ENCODE measurements at regions not wholly inside any gene's neighbourhood (a gene's known extent, or its start where the extent isn't known, plus 50 kb on each side); places are given as distances from the start of the nearest gene placed in this dataset.

DNA sequence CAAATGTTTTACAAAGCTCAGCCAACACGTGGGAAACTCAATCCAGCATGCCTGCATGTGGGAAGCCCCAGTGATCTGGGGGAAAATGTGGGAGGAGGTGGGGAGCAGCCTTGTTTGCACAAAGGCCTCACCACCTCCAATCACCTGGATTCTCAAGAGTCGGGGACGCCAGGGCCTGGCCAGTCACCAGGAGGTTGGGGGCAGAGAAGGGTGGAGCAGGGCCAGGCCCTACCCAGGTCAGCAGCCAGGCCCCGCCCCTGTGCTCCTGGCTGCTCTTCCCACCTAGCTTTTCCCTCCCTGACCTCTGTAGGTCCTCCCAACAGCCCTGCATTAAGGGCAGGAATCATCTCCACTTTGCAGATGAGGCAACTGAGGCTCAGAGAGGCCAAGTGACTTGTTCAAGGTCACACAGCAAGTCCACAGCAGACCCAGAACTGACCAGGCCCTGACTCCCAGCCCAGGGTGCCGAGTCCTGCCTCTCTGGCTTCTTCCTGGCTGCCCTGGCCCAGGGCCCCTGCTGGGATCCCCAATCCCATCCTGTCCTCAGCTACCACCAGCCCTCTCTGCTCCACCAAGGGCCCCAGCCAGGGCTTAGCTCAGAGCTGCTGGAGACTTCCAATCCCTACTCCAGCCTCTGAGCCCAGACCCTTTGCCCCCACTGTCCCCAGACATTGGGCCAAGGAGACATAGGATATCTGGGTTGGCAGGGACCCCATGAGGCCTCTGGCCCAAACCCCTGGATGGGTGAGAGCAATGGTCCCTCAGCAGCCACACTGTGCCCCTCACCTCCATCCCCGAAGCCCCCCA is 508.6 kb downstream of the PTPRU start:
- in situ Hi-C loops (cut with HindIII; ENCODE audit: low pct_unique_long_range_greater_than_20kb, low sequenced_read_pairs), result no loop called here
- no peak for TF ChIP-seq JUND (IDR thresholded peaks at IDR 0.05; ENCODE audit: low read depth)
- DNase-seq (ENCODE audit: low read depth in 1 of 2, low spot score in 1 of 2), result no peak

DNA sequence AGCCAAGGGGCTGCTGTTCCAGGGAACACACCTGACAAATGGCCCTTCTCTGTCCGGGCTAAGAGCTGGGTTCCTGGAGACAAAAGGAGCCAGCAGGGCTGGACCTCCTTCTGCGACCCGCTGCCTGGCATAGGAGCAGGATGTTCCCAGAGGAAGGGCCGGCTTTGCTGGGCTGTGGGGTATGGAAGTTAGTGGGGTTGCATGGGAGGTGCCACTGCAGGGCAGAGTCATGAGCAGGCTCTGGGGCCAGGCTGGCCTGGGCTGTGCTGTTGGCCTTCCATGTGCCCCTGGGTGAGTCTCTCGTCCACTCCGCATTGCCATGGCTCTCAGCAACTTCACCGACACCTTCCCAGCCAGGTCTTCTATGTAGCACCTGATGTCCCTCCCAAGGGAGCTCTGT is 507.6 kb downstream of the PTPRU start:
- TF ChIP-seq JUND (IDR thresholded peaks at IDR 0.05; ENCODE audit: low read depth), result no peak
- no peak for DNase-seq (ENCODE audit: low read depth in 1 of 2, low spot score in 1 of 2)
- in situ Hi-C loops (cut with HindIII; ENCODE audit: low pct_unique_long_range_greater_than_20kb, low sequenced_read_pairs), result no loop called here

DNA sequence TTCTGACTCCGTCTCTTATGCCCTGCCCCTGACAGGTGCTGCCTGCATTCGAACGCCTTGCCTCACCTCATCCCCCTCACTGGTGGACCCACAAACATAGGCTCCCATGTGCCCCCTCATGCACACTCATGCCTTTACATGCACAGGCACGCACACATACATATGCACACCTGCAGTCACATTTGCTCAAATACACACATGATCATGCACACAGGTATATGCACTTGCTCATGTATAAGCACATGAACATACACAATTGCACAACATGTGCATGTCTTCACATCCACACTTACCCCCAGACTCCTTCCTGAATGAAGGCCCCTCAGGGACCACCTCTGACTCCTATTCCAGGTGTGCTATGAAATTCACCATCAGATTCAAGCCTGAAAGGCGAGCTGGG is 506.9 kb downstream of the PTPRU start:
- no peak for TF ChIP-seq JUND (IDR thresholded peaks at IDR 0.05; ENCODE audit: low read depth)
- in situ Hi-C loops (cut with HindIII; ENCODE audit: low pct_unique_long_range_greater_than_20kb, low sequenced_read_pairs), result no loop called here

DNA sequence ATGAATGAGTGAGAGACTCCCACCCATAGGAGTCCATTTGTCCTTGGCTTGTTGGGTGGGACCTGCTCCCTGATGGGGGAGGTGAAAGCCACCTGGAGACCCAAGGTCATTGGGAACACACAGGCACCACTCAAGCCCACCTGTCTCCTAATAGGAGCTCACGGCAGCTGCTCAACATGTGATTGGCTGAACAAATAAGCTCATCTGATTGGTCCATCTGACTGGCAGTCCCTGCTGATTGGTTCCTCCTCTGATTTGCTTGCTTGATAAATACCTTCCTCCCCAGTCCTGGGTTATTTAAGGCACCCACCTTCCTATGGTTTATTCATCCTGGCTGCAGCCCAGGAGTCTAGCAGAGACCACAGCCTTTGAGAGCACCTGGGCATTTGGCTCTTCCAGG is 502.9 kb downstream of the PTPRU start:
- no peak for TF ChIP-seq JUND (IDR thresholded peaks at IDR 0.05; ENCODE audit: low read depth)
- DNase-seq (ENCODE audit: low read depth in 1 of 2, low spot score in 1 of 2), result no peak
- in situ Hi-C loops (cut with HindIII; ENCODE audit: low pct_unique_long_range_greater_than_20kb, low sequenced_read_pairs), result no loop called here

More for the DNA sequence above, 506.9 kb downstream of the PTPRU start:
- DNase-seq (ENCODE audit: low read depth in 1 of 2, low spot score in 1 of 2), result no peak

DNA sequence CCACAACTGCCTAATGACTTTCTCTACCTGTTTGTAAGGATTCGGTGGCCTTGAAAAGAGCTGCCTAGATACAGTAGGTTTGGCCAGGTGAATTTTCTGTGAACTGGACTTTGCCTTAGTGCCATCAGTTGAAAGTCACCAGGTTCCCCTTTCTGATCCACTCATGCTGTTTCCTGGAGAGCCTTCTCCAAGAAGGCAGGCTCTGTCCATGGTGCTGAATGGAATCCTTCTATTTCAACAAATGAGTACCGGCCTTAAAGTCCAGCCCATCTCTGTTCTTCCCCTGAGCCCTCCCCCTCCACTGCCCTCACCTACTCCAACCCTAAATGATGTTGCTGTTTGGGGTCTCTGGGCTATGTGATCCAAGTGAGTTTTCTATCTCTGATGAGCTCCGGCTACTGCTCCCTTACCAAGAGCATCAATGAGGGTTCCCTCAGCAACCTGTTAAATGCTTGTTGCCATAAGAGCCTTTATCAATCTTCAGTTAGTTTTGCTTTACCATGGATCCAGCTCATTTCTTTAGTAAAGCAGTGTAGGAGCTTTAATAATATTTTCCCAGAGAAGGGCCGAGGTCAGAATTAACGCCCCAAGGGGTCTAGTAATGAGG is 500.4 kb downstream of the PTPRU start:
- DNase-seq (ENCODE audit: low read depth in 1 of 2, low spot score in 1 of 2), result peak; percentile 41 to 73
- in situ Hi-C loops (cut with HindIII; ENCODE audit: low pct_unique_long_range_greater_than_20kb, low sequenced_read_pairs), result no loop called here
- TF ChIP-seq JUND (IDR thresholded peaks at IDR 0.05; ENCODE audit: low read depth), result no peak

DNA sequence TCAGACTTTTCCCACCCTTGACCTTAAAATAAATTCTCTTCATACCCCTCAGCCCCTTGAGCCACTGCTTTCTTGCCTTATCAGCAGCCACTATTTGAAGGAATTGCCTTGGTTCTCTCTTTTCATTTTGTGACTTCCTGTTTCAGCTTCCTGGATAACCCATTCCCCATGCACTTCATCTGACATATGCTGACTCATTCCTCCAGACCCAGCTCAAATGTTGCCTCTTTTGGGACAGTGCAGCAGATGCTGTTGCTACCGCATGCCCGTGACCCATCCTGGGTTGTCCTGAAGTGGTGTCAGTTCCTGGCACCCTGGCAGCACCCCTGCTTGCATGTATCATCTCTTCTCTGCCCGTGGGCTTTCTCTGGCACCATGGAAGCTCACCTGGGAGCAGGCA is 496.1 kb downstream of the PTPRU start:
- TF ChIP-seq JUND (IDR thresholded peaks at IDR 0.05; ENCODE audit: low read depth), result no peak

DNA sequence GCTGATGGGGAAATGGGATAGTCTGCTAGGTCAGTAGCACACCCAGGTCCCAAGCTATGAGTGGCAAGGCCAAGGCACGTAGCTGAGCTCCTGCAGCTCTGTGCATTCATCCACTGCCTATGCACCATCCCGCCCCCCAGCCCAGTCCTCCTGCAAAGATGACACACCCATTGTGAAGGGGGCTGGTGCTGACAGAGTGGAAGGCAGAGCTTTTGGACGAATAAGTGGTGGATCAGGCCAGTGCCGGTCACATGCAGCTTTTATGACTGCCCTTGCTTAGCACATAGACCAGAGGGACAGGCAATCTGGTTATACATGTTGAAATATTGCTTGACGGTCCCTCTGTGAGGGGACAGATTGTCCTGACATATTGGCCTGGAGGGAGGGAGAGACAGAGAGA is 494.3 kb downstream of the PTPRU start:
- TF ChIP-seq JUND (IDR thresholded peaks at IDR 0.05; ENCODE audit: low read depth), result no peak
- in situ Hi-C loops (cut with HindIII; ENCODE audit: low pct_unique_long_range_greater_than_20kb, low sequenced_read_pairs), result no loop called here
- DNase-seq (ENCODE audit: low read depth in 1 of 2, low spot score in 1 of 2), result no peak

More for the DNA sequence above, 496.1 kb downstream of the PTPRU start:
- DNase-seq (ENCODE audit: low read depth in 1 of 2, low spot score in 1 of 2), result no peak
- in situ Hi-C loops (cut with HindIII; ENCODE audit: low pct_unique_long_range_greater_than_20kb, low sequenced_read_pairs), result no loop called here

DNA sequence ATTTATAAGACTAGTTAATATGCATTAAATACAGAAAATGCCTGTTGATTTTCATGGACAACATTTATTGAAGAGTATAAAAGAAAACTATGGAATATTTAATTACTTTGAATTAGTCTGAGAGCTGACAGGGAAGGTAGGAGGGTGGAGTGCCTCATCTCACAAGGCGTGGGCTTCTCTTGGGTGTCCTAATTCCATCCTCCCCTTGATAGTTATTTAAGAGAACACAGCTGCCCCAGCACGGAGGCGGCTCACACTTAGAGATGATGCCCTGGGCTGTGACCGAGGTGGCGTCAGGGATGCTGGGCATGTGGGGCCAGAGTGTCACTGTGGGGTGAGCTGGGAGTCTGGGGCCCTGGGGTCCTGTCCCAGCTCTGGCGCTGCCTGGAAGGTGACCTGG is 493.0 kb downstream of the PTPRU start:
- no peak for TF ChIP-seq JUND (IDR thresholded peaks at IDR 0.05; ENCODE audit: low read depth)
- in situ Hi-C loops (cut with HindIII; ENCODE audit: low pct_unique_long_range_greater_than_20kb, low sequenced_read_pairs), result no loop called here

DNA sequence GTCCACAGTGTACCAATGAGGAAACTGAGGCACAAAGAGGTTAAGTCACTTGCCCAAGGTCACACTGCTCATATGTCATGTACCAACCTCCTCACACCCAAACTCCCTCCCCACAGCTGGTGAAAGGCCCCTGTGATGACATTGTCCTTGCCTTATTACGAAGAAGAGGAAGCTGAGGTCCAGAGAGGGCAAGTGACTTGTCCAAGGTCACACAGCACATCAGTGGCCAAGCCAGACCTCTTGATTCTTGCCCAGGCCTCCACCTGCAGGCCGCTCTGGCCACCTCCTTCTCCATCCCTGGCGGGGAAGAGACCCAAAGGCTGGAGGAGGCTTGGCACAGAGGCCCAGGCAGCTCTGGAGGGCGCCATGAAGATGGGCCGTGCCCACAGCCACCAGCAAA is 492.4 kb downstream of the PTPRU start:
- in situ Hi-C loops (cut with HindIII; ENCODE audit: low pct_unique_long_range_greater_than_20kb, low sequenced_read_pairs), result no loop called here
- no peak for DNase-seq (ENCODE audit: low read depth in 1 of 2, low spot score in 1 of 2)
- TF ChIP-seq JUND (IDR thresholded peaks at IDR 0.05; ENCODE audit: low read depth), result no peak

More for the DNA sequence above, 493.0 kb downstream of the PTPRU start:
- no peak for DNase-seq (ENCODE audit: low read depth in 1 of 2, low spot score in 1 of 2)

DNA sequence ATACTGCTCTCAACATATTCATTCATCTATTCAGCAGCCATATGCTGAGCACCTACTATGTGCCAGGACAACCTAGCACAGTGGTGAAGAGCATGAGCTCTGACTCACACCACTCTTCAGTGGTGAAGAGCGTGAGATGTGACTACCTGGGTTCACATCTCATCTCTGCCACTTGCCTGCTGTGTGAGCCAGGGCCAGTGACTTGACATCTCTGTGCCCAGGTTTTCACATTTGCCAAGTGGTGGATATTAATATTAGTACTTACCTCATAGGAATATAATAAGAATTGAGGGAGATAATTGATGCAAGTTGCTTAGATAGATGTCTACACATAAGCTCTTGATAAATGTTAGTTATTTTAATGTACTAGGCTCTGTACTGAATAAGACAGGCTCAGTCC is 488.9 kb downstream of the PTPRU start:
- no peak for DNase-seq (ENCODE audit: low read depth in 1 of 2, low spot score in 1 of 2)
- TF ChIP-seq JUND (IDR thresholded peaks at IDR 0.05; ENCODE audit: low read depth), result no peak
- in situ Hi-C loops (cut with HindIII; ENCODE audit: low pct_unique_long_range_greater_than_20kb, low sequenced_read_pairs), result no loop called here

DNA sequence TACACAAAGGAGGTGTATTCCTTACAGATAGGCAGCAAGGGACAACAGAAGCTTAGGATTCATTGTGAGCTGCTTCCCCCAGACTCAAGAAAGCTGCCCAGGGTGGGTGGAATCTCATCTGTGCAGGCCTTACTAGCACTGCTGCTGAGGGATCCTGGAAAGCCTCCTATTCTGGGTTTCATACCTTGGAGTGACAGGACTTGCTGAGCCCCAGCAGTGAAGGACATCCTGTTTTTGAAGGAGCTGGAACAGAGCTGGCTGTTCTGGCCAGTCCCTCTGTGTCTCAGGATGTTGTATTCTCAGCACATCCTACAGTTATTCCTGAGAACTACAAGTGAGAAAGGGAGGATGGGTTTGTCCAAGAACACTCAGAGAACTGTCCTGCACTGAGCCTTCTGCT is 486.3 kb downstream of the PTPRU start:
- TF ChIP-seq JUND (IDR thresholded peaks at IDR 0.05; ENCODE audit: low read depth), result no peak
- in situ Hi-C loops (cut with HindIII; ENCODE audit: low pct_unique_long_range_greater_than_20kb, low sequenced_read_pairs), result no loop called here

DNA sequence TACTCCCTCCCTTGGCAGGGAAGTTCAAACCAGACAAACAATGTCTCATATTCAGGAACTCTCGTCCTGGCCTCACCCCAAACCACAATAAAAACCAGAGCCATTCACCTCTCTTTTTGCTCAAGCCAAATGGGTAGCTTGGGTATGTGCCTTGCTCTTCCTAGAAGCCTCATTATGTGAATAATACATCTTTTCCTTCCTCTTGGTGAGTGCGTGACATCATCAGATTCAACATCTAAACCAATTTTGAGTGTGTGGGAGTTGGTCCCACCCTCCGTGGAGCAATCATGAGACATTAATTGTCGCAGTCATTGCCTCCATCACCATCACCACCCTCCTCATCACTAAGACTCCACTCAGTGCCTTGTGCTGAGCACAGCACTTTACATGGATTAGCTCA is 482.9 kb downstream of the PTPRU start:
- TF ChIP-seq JUND (IDR thresholded peaks at IDR 0.05; ENCODE audit: low read depth), result no peak
- in situ Hi-C loops (cut with HindIII; ENCODE audit: low pct_unique_long_range_greater_than_20kb, low sequenced_read_pairs), result no loop called here
- no peak for DNase-seq (ENCODE audit: low read depth in 1 of 2, low spot score in 1 of 2)

More for the DNA sequence above, 486.3 kb downstream of the PTPRU start:
- no peak for DNase-seq (ENCODE audit: low read depth in 1 of 2, low spot score in 1 of 2)

DNA sequence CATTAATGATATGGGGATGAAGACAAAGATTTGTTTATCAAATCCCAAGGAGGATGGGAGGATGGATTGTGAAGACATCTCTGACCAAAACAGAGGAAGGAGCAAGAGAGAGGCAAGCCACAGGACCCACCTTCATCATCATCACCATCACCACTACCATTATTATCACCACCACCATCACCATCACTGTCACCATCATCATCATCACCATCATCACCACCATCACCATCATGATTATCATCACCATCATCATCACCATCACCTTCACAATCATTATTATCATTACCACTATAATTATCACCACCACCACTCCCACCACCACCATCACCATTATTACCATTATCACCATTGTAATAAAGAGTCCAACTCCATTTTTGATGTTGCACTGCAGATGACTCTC is 482.5 kb downstream of the PTPRU start:
- TF ChIP-seq JUND (IDR thresholded peaks at IDR 0.05; ENCODE audit: low read depth), result no peak
- in situ Hi-C loops (cut with HindIII; ENCODE audit: low pct_unique_long_range_greater_than_20kb, low sequenced_read_pairs), result no loop called here
- DNase-seq (ENCODE audit: low read depth in 1 of 2, low spot score in 1 of 2), result no peak

All from T47D (cell line).